ENCODE measurements at regions not wholly inside any gene's neighbourhood (a gene's known extent, or its start where the extent isn't known, plus 50 kb on each side); places are given as distances from the start of the nearest gene placed in this dataset.

- Histone ChIP-seq H3F3A (ENCODE audit: insufficient read depth) (peaks cover 7% of the 10 kb centered on the region; the same call in 1 of the 2 replicates), H3K27ac (no peak overlapping the region), H3K4me3 (no peak overlapping the region), H3K4me2 (ENCODE audit: unreplicated experiment) (no peak overlapping the region), H3K36me3 (ENCODE audit: low read depth) (no peaks in the 10 kb centered on the region), H3K9me3 (ENCODE audit: low read depth) (no peaks in the 10 kb centered on the region), H3K9ac (no peak overlapping the region), H3K4me1 (ENCODE audit: insufficient read depth) (peaks cover 13% of the 10 kb centered on the region), H3K27me3 (replicated peaks; ENCODE audit: insufficient read depth) (no peaks in the 10 kb centered on the region), H2AFZ (no peak overlapping the region), H4K20me1 (ENCODE audit: insufficient read depth) (no peaks in the 10 kb centered on the region), H3K9me2 (ENCODE audit: insufficient read depth) (no peaks in the 10 kb centered on the region), H3K79me2 (ENCODE audit: insufficient read depth) (no peaks in the 10 kb centered on the region)
- 69 to 75% methylated on average over 9 of the region's 9 CpGs for WGBS, 2 experiments (ENCODE audit: low coverage in 1 of 2, low lambda C conversion rate in 2 of 2, missing lambda C conversion rate in 2 of 2)
- no peak for TF ChIP-seq EZH2phosphoT487 (IDR thresholded peaks at IDR 0.05; ENCODE audit: insufficient read depth, low read depth)
- no peak for TF ChIP-seq EZH2 (IDR thresholded peaks at IDR 0.05; ENCODE audit: insufficient read depth, poor library complexity, severe bottlenecking)
- in situ Hi-C loops (cut with MboI) = no loop called here
- no peak for DNase-seq
These were observed 89.1 kb upstream of the AGR3 start for GRCh38 chr7:16970732-16971482.

GRCh38 chr7:16975712-16976111, 93.9 kb upstream of the AGR3 start:
- Histone ChIP-seq H2AFZ (no peak overlapping the region), H3K79me2 (ENCODE audit: insufficient read depth) (no peaks in the 10 kb centered on the region), H3K27me3 (replicated peaks; ENCODE audit: insufficient read depth) (no peaks in the 10 kb centered on the region), H3K27ac (no peak overlapping the region), H4K20me1 (ENCODE audit: insufficient read depth) (no peaks in the 10 kb centered on the region), H3F3A (ENCODE audit: insufficient read depth) (peaks cover 23% of the 10 kb centered on the region), H3K4me3 (no peak overlapping the region), H3K9ac (no peak overlapping the region), H3K9me2 (ENCODE audit: insufficient read depth) (no peaks in the 10 kb centered on the region), H3K36me3 (ENCODE audit: low read depth) (no peaks in the 10 kb centered on the region), H3K4me1 (ENCODE audit: insufficient read depth) (peaks cover 20% of the 10 kb centered on the region), H3K9me3 (ENCODE audit: low read depth) (no peaks in the 10 kb centered on the region), H3K4me2 (ENCODE audit: unreplicated experiment) (no peak overlapping the region)
- DNase-seq = no peak
- WGBS, 2 experiments (ENCODE audit: low coverage in 1 of 2, low lambda C conversion rate in 2 of 2, missing lambda C conversion rate in 2 of 2) = 79 to 94% methylated on average over 1 of the region's 1 CpG
- in situ Hi-C loops (cut with MboI) = loop anchor here (25.0 kb wide), 1 partner anchor 687 kb away; no protein-coding TSS in a partner anchor
- TF ChIP-seq EZH2phosphoT487 (IDR thresholded peaks at IDR 0.05; ENCODE audit: insufficient read depth, low read depth) = no peak
- no peak for TF ChIP-seq EZH2 (IDR thresholded peaks at IDR 0.05; ENCODE audit: insufficient read depth, poor library complexity, severe bottlenecking)

GRCh38 chr7:16978358-16979244, 96.8 kb upstream of the AGR3 start:
- Histone ChIP-seq H3K27ac (peak overlapping the region; percentile 62), H3F3A (ENCODE audit: insufficient read depth) (peaks cover 23% of the 10 kb centered on the region), H2AFZ (peak overlapping the region; percentile 2; the same call in 1 of the 2 replicates), H3K79me2 (ENCODE audit: insufficient read depth) (no peaks in the 10 kb centered on the region), H3K36me3 (ENCODE audit: low read depth) (no peaks in the 10 kb centered on the region), H3K4me3 (peak overlapping the region; percentile 32; the same call in 1 of the 2 replicates), H3K9me2 (ENCODE audit: insufficient read depth) (no peaks in the 10 kb centered on the region), H3K27me3 (replicated peaks; ENCODE audit: insufficient read depth) (no peaks in the 10 kb centered on the region), H3K9me3 (ENCODE audit: low read depth) (no peaks in the 10 kb centered on the region), H3K9ac (peak overlapping the region; percentile 48), H4K20me1 (ENCODE audit: insufficient read depth) (no peaks in the 10 kb centered on the region), H3K4me2 (ENCODE audit: unreplicated experiment) (peak overlapping the region; percentile 47), H3K4me1 (ENCODE audit: insufficient read depth) (peaks cover 24% of the 10 kb centered on the region)
- TF ChIP-seq EZH2phosphoT487 (IDR thresholded peaks at IDR 0.05; ENCODE audit: insufficient read depth, low read depth) (no peak), EZH2 (IDR thresholded peaks at IDR 0.05; ENCODE audit: insufficient read depth, poor library complexity, severe bottlenecking) (no peak)
- WGBS, 2 experiments (ENCODE audit: low coverage in 1 of 2, low lambda C conversion rate in 2 of 2, missing lambda C conversion rate in 2 of 2) = 3 to 5% methylated on average over 1 of the region's 1 CpG
- peak; percentile 86 for DNase-seq
- in situ Hi-C loops (cut with MboI) = loop anchor here (25.0 kb wide), 1 partner anchor 684 kb away; no protein-coding TSS in a partner anchor

- H2AFZ ChIP-seq = no peak overlapping the region
These were observed 98.8 kb upstream of the AGR3 start for GRCh38 chr7:16980539-16980938.

More at GRCh38 chr7:16980539-16980938, 98.8 kb upstream of the AGR3 start:
- DNase-seq = no peak
- no peak overlapping the region for H3K4me2 ChIP-seq (ENCODE audit: unreplicated experiment)
- no peak overlapping the region for H3K4me3 ChIP-seq
- no peak overlapping the region for H3K27ac ChIP-seq
- no peaks in the 10 kb centered on the region for H3K36me3 ChIP-seq (ENCODE audit: low read depth)
- no peaks in the 10 kb centered on the region for H3K9me2 ChIP-seq (ENCODE audit: insufficient read depth)
- H4K20me1 ChIP-seq (ENCODE audit: insufficient read depth) = no peaks in the 10 kb centered on the region
- TF ChIP-seq EZH2phosphoT487 (IDR thresholded peaks at IDR 0.05; ENCODE audit: insufficient read depth, low read depth) (no peak), EZH2 (IDR thresholded peaks at IDR 0.05; ENCODE audit: insufficient read depth, poor library complexity, severe bottlenecking) (no peak)
- no peak overlapping the region for H3K9ac ChIP-seq
- H3K4me1 ChIP-seq (ENCODE audit: insufficient read depth) = peaks cover 24% of the 10 kb centered on the region
- WGBS, 2 experiments (ENCODE audit: low coverage in 1 of 2, low lambda C conversion rate in 2 of 2, missing lambda C conversion rate in 2 of 2) = 94 to 95% methylated on average over 4 of the region's 4 CpGs
- in situ Hi-C loops (cut with MboI) = loop anchor here (10.0 to 25.0 kb wide), 2 partner anchors 324 to 682 kb away; no protein-coding TSS in a partner anchor
- no peaks in the 10 kb centered on the region for H3K9me3 ChIP-seq (ENCODE audit: low read depth)
- no peaks in the 10 kb centered on the region for H3K27me3 ChIP-seq (replicated peaks; ENCODE audit: insufficient read depth)
- H3K79me2 ChIP-seq (ENCODE audit: insufficient read depth) = no peaks in the 10 kb centered on the region
- peaks cover 23% of the 10 kb centered on the region for H3F3A ChIP-seq (ENCODE audit: insufficient read depth)
